ENCODE measurements at regions not wholly inside any gene's neighbourhood (a gene's known extent, or its start where the extent isn't known, plus 50 kb on each side); places are given as distances from the start of the nearest gene placed in this dataset.
"Not testable (repeated sequence)": the region's sequence is repeated elsewhere in the genome, so short reads cannot be mapped to it uniquely, and the experiment has no call there.

- H3K4me3 ChIP-seq (replicated peaks in 1 of 2; ENCODE audit: low read depth in 2 of 2, low read length in 2 of 2), result no peak overlapping the region
- no peak for DNase-seq (ENCODE audit: low read depth in 2 of 2)
- TF ChIP-seq, protein P1, sequence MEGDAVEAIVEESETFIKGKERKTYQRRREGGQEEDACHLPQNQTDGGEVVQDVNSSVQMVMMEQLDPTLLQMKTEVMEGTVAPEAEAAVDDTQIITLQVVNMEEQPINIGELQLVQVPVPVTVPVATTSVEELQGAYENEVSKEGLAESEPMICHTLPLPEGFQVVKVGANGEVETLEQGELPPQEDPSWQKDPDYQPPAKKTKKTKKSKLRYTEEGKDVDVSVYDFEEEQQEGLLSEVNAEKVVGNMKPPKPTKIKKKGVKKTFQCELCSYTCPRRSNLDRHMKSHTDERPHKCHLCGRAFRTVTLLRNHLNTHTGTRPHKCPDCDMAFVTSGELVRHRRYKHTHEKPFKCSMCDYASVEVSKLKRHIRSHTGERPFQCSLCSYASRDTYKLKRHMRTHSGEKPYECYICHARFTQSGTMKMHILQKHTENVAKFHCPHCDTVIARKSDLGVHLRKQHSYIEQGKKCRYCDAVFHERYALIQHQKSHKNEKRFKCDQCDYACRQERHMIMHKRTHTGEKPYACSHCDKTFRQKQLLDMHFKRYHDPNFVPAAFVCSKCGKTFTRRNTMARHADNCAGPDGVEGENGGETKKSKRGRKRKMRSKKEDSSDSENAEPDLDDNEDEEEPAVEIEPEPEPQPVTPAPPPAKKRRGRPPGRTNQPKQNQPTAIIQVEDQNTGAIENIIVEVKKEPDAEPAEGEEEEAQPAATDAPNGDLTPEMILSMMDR (IDR thresholded peaks at IDR 0.05; ENCODE audit: low read depth, low read length), result no peak
Measured at GRCh38 chr5:39942606-39943005, 517.8 kb upstream of the DAB2 start.

DNA sequence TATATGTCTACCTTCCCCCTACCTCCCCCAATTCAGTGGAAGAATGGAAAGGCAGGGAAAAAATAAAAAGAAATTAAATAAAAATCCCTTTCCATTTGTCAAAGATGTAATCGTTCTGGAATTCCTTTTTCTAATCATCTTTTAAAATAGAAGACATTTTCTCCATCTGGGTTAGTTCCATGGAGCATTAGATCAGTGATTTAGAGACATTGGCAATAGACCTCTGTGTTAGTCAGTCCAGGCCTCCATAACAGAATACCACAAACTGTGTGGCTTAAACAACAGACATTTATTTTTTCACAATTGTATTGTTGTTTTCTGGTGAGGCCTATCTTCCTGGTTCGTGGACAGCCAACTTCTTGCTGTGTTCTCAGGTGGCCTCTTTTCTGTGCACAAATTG, 516.6 kb upstream of the DAB2 start:
- TF ChIP-seq, protein P1 (IDR thresholded peaks at IDR 0.05; ENCODE audit: low read depth, low read length), result no peak

GRCh38 chr5:39934830-39935229, 510.1 kb upstream of the DAB2 start:
- no peak for DNase-seq (ENCODE audit: low read depth in 2 of 2)
- H3K4me3 ChIP-seq (replicated peaks in 1 of 2; ENCODE audit: low read depth in 2 of 2, low read length in 2 of 2), result no peak overlapping the region
- TF ChIP-seq, protein P1 (IDR thresholded peaks at IDR 0.05; ENCODE audit: low read depth, low read length), result no peak

More for the DNA sequence above, 516.6 kb upstream of the DAB2 start:
- no peak for DNase-seq (ENCODE audit: low read depth in 2 of 2)
- no peak overlapping the region for H3K4me3 ChIP-seq (replicated peaks in 1 of 2; ENCODE audit: low read depth in 2 of 2, low read length in 2 of 2)

DNA sequence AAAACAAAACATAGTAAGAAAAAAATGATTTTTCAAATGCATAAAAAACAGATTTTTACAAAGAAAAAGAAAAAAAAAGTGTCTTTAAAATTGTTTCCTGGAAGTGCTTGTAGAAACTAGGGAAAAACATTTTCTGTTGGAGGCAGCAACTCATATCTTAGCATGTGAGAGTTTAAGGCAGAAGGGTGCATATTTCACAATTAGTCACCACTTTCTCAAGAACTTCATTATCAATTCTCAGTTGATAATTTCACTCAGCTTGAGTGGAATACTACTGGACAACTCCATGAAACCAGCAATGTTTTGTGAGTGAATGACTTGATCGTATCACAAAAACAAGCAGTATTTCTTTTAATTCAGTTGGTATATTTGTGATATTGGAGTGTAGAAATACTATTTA, 508.3 kb upstream of the DAB2 start:
- DNase-seq (ENCODE audit: low read depth in 2 of 2), result peak in 1 of 2 donors; percentile 6
- TF ChIP-seq, protein P1 (IDR thresholded peaks at IDR 0.05; ENCODE audit: low read depth, low read length), result no peak
- H3K4me3 ChIP-seq (replicated peaks in 1 of 2; ENCODE audit: low read depth in 2 of 2, low read length in 2 of 2), result no peak overlapping the region

DNA sequence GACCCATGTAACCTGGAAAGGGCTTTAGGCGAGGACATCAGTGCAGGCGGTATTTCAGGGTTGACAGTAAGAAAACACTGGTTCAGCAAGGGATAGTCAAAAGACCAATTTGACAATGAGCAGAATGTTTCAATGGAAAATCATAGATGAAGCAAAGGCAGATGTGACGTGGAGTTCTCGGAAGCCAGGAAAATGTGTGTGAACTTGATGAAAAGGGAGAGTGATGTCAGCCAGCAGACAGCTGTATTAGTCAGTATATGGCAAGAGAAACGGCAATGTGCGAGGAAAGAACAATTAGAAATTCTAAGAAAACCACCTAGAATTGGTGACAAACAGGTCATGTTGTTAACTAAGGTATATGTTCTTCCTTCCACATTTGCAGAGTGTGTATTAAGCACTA, 503.9 kb upstream of the DAB2 start:
- peak; percentile 28 to 80 for DNase-seq (ENCODE audit: low read depth in 2 of 2)
- TF ChIP-seq, protein P1 (IDR thresholded peaks at IDR 0.05; ENCODE audit: low read depth, low read length), result no peak
- H3K4me3 ChIP-seq (replicated peaks in 1 of 2; ENCODE audit: low read depth in 2 of 2, low read length in 2 of 2), result no peak overlapping the region

- H3K4me3 ChIP-seq (replicated peaks in 1 of 2; ENCODE audit: low read depth in 2 of 2, low read length in 2 of 2), result no peak overlapping the region
- peak in 1 of 2 donors; percentile 58 for DNase-seq (ENCODE audit: low read depth in 2 of 2)
- TF ChIP-seq, protein P1 (IDR thresholded peaks at IDR 0.05; ENCODE audit: low read depth, low read length), result no peak
Measured at GRCh38 chr5:39919876-39920275, 495.1 kb upstream of the DAB2 start.

- DNase-seq (ENCODE audit: low read depth in 2 of 2), result no peak
- H3K4me3 ChIP-seq (replicated peaks in 1 of 2; ENCODE audit: low read depth in 2 of 2, low read length in 2 of 2), result no peak overlapping the region
- TF ChIP-seq, protein P1 (IDR thresholded peaks at IDR 0.05; ENCODE audit: low read depth, low read length), result no peak
Measured at GRCh38 chr5:39912906-39913305, 488.1 kb upstream of the DAB2 start.

DNA sequence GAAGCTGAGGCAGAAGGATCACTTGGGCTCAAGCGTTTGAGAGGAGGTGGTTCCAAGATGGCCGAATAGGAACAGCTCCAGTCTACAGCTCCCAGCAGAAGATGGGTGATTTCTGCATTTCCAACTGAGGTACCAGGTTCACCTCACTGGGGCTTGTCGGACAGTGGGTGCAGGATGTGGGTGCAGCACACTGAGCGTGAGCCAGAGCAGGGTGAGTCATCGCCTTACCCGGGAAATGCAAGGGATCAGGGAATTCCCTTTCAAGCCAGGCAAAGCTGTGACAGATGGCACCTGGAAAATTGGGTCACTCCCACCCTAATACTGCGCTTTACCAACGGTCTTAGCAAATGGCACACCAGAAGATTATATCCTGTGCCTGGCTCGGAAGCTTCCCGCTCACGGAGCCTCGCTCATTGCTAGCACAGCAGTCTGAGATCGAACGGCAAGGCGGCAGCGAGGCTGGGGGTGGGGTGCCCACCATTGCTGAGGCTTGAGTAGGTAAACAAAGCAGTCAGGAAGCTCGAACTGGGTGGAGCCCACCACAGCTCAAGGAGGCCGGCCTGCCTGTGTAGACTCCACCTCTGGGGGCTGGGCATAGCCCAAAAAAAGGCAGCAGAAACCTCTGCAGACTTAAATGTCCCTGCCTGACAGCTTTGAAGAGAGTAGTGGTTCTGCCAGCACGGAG, 482.6 kb upstream of the DAB2 start:
- peak in 1 of 2 donors; percentile 19 for DNase-seq (ENCODE audit: low read depth in 2 of 2)
- not testable (repeated sequence) for H3K4me3 ChIP-seq (replicated peaks in 1 of 2; ENCODE audit: low read depth in 2 of 2, low read length in 2 of 2)
